PC-9 (cell line): ENCODE measurements at regions not wholly inside any gene's neighbourhood (a gene's known extent, or its start where the extent isn't known, plus 50 kb on each side); places are given as distances from the start of the nearest gene placed in this dataset.
"Not testable (repeated sequence)": the region's sequence is repeated elsewhere in the genome, so short reads cannot be mapped to it uniquely, and the experiment has no call there.

Experiments
- EZH2 ChIP-seq: fragments of 200-600 bp; sonication (generic); IDR thresholded peaks from 2 replicates; pipeline ENCODE4 v1.8.0; 2017; ENCODE audit warnings: antibody characterized with exemption, low read depth
- TF ChIP-seq, protein P1 (sequence below): fragments of 200-600 bp; sonication (generic); conservative IDR thresholded peaks from 2 replicates; pipeline ENCODE4 v1.6.1; 2017; ENCODE audit warnings: mixed run types, antibody characterized with exemption, mild to moderate bottlenecking, moderate library complexity

GRCh38 chr13:63829609-63830008 lies 2414.0 kb upstream of the PCDH20 start:
- TF ChIP-seq, protein P1, sequence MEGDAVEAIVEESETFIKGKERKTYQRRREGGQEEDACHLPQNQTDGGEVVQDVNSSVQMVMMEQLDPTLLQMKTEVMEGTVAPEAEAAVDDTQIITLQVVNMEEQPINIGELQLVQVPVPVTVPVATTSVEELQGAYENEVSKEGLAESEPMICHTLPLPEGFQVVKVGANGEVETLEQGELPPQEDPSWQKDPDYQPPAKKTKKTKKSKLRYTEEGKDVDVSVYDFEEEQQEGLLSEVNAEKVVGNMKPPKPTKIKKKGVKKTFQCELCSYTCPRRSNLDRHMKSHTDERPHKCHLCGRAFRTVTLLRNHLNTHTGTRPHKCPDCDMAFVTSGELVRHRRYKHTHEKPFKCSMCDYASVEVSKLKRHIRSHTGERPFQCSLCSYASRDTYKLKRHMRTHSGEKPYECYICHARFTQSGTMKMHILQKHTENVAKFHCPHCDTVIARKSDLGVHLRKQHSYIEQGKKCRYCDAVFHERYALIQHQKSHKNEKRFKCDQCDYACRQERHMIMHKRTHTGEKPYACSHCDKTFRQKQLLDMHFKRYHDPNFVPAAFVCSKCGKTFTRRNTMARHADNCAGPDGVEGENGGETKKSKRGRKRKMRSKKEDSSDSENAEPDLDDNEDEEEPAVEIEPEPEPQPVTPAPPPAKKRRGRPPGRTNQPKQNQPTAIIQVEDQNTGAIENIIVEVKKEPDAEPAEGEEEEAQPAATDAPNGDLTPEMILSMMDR = not testable (repeated sequence)
- not testable (repeated sequence) for TF ChIP-seq EZH2
